GM23338 (cell line): ENCODE measurements at regions not wholly inside any gene's neighbourhood (a gene's known extent, or its start where the extent isn't known, plus 50 kb on each side); places are given as distances from the start of the nearest gene placed in this dataset.

Experiments used
- ATAC-seq: fragments of 200-7000 bp; cut with Tn5 transposase; 3 replicates; pipeline ENCODE4 v1.9.1; 2020
- DNase-seq: peaks from one replicate; pipeline ENCODE4 v3.0.0-alpha.2; 2015; ENCODE audit warnings: low spot score
- H2AFZ ChIP-seq: fragments of 200-600 bp; sonication (generic); 2 replicates; pipeline ENCODE4 v1.8.0; 2016; ENCODE audit warnings: antibody characterized with exemption, mild to moderate bottlenecking, moderate library complexity
- H3F3A ChIP-seq: fragments of 200-600 bp; sonication (generic); replicated peaks from 2 replicates; pipeline ENCODE4 v1.8.0; 2017; ENCODE audit warnings: antibody characterized with exemption, mixed run types, low read depth
- H3K27ac ChIP-seq: fragments of 200-600 bp; sonication (generic); 2 replicates; pipeline ENCODE4 v1.6.1; 2016; ENCODE audit warnings: low read depth
- H3K27me3 ChIP-seq: fragments of 200-600 bp; sonication (generic); 2 replicates; pipeline ENCODE4 v1.8.0; 2016; ENCODE audit warnings: mild to moderate bottlenecking, mixed run types, moderate library complexity; ENCODE audit not compliant: insufficient read depth
- H3K36me3 ChIP-seq: fragments of 200-600 bp; sonication (generic); 2 replicates; pipeline ENCODE4 v1.8.0; 2016; ENCODE audit warnings: mild to moderate bottlenecking; ENCODE audit not compliant: insufficient read depth
- H3K4me1 ChIP-seq: fragments of 200-600 bp; sonication (generic); 2 replicates; pipeline ENCODE4 v1.8.0; 2016; ENCODE audit warnings: mild to moderate bottlenecking, moderate library complexity; ENCODE audit not compliant: insufficient read depth
- H3K4me2 ChIP-seq: fragments of 200-600 bp; sonication (generic); 2 replicates; pipeline ENCODE4 v1.7.1; 2017; ENCODE audit warnings: mixed run types
- H3K4me3 ChIP-seq: fragments of 200-600 bp; sonication (generic); 2 replicates; pipeline ENCODE4 v1.6.1; 2016; ENCODE audit warnings: mixed run types
- H3K79me2 ChIP-seq: fragments of 200-600 bp; sonication (generic); replicated peaks from 2 replicates; pipeline ENCODE4 v1.8.0; 2017; ENCODE audit warnings: mild to moderate bottlenecking; ENCODE audit not compliant: insufficient read depth
- H3K9me2 ChIP-seq: fragments of 200-600 bp; sonication (generic); 2 replicates; pipeline ENCODE4 v1.8.0; 2017; ENCODE audit not compliant: insufficient read depth
- H4K20me1 ChIP-seq: fragments of 200-600 bp; sonication (generic); replicated peaks from 2 replicates; pipeline ENCODE4 v1.8.0; 2017; ENCODE audit warnings: mild to moderate bottlenecking; ENCODE audit not compliant: insufficient read depth
- H3K27ac Mint-ChIP-seq: 2 replicates; pipeline ENCODE4 v1.8.0; 2020; ENCODE audit warnings: inconsistent platforms, mild to moderate bottlenecking, moderate library complexity, mixed read lengths
- H3K27me3 Mint-ChIP-seq: 3 replicates; pipeline ENCODE4 v1.8.0; 2022; ENCODE audit warnings: low read depth, mild to moderate bottlenecking, moderate library complexity, mixed read lengths, inconsistent platforms; ENCODE audit not compliant: insufficient read depth, poor library complexity
- H3K36me3 Mint-ChIP-seq: 3 replicates; pipeline ENCODE4 v1.8.0; 2021; ENCODE audit warnings: low read depth, mild to moderate bottlenecking, inconsistent platforms, moderate library complexity, mixed read lengths
- H3K4me1 Mint-ChIP-seq: 3 replicates; pipeline ENCODE4 v1.8.0; 2020; ENCODE audit warnings: mild to moderate bottlenecking, inconsistent platforms, mixed read lengths
- H3K4me3 Mint-ChIP-seq: 3 replicates; pipeline ENCODE4 v1.8.0; 2021; ENCODE audit warnings: moderate library complexity, mild to moderate bottlenecking, inconsistent platforms, mixed read lengths
- H3K9me3 Mint-ChIP-seq: 3 replicates; pipeline ENCODE4 v1.8.0; 2020; ENCODE audit warnings: moderate library complexity, mild to moderate bottlenecking, inconsistent platforms, mixed read lengths
- CREB1 ChIP-seq: fragments of 250-450 bp; sonication (Bioruptor Pico); IDR thresholded peaks from 2 replicates; pipeline ENCODE4 v1.5.0; 2020; ENCODE audit warnings: low read depth, mild to moderate bottlenecking, moderate library complexity
- ETS1 ChIP-seq: IDR thresholded peaks from 2 replicates; pipeline ENCODE4 v1.6.1; 2016; ENCODE audit warnings: antibody characterized with exemption
- EZH2 ChIP-seq: fragments of 200-600 bp; sonication (generic); IDR thresholded peaks from one replicate; pipeline ENCODE4 v1.8.0; 2017; ENCODE audit warnings: antibody characterized with exemption, mild to moderate bottlenecking, low read depth; ENCODE audit not compliant: unreplicated experiment
- EZH2phosphoT487 ChIP-seq: fragments of 200-600 bp; sonication (generic); IDR thresholded peaks from one replicate; pipeline ENCODE4 v1.8.1; 2018; ENCODE audit warnings: antibody characterized with exemption; ENCODE audit not compliant: unreplicated experiment
- NANOG ChIP-seq: IDR thresholded peaks from 2 replicates; pipeline ENCODE4 v1.6.1; 2016; ENCODE audit warnings: antibody characterized with exemption, borderline replicate concordance
- POLR2AphosphoS5 ChIP-seq: IDR thresholded peaks from 2 replicates; pipeline ENCODE4 v1.6.1; 2016; ENCODE audit warnings: antibody characterized with exemption, low read depth

- TF ChIP-seq ETS1 = no peak
These were observed 214.2 kb upstream of the ZBED5 start (continued) for GRCh38 chr11:11072067-11072466.

GRCh38 chr11:11071486-11071885, 213.6 kb upstream of the ZBED5 start:
- Mint-ChIP-seq H3K4me3 (no peak overlapping the region), H3K4me1 (peaks cover 38% of the 10 kb centered on the region), H3K27me3 (peaks cover 2% of the 10 kb centered on the region), H3K9me3 (no peaks in the 10 kb centered on the region), H3K27ac (0 out of 2 replicates have a peak overlapping the region, but pooled peaks have one; percentile 24), H3K36me3 (no peaks in the 10 kb centered on the region)
- 0 out of 2 replicates have a peak, but pooled peaks cover 4% of the 10 kb centered on the region for H3K9me2 ChIP-seq
- H4K20me1 ChIP-seq = no peaks in the 10 kb centered on the region
- TF ChIP-seq EZH2 (no peak), POLR2AphosphoS5 (no peak), NANOG (no peak), CREB1 (CRISPR knock-in tag) (no peak)
- H2AFZ ChIP-seq = 0 out of 2 replicates have a peak overlapping the region, but pooled peaks have one; percentile 18
- H3F3A ChIP-seq = no peaks in the 10 kb centered on the region
- no peak for ATAC-seq
- H3K79me2 ChIP-seq = no peaks in the 10 kb centered on the region
- no peaks in the 10 kb centered on the region for H3K36me3 ChIP-seq
- DNase-seq = no peak
- no peak overlapping the region for H3K4me3 ChIP-seq
- H3K4me1 ChIP-seq = peaks cover 11% of the 10 kb centered on the region
- H3K27me3 ChIP-seq = no peaks in the 10 kb centered on the region
- H3K4me2 ChIP-seq = peak overlapping the region; percentile 58; the same call in 1 of the 2 replicates
- H3K27ac ChIP-seq = peak overlapping the region; percentile 78; the same call in 1 of the 2 replicates

GRCh38 chr11:11070976-11071375, 213.1 kb upstream of the ZBED5 start:
- ATAC-seq (no peak), DNase-seq (no peak)
- Histone ChIP-seq H3K4me3 (no peak overlapping the region), H3F3A (no peaks in the 10 kb centered on the region), H3K36me3 (no peaks in the 10 kb centered on the region), H3K27me3 (no peaks in the 10 kb centered on the region), H2AFZ (no peak overlapping the region), H3K27ac (no peak overlapping the region), H3K9me2 (0 out of 2 replicates have a peak, but pooled peaks cover 4% of the 10 kb centered on the region), H4K20me1 (no peaks in the 10 kb centered on the region), H3K79me2 (no peaks in the 10 kb centered on the region), H3K4me1 (peaks cover 12% of the 10 kb centered on the region), H3K4me2 (no peak overlapping the region)
- TF ChIP-seq EZH2phosphoT487 = no peak
- H3K27me3 Mint-ChIP-seq = peaks cover 3% of the 10 kb centered on the region
- no peak overlapping the region for H3K27ac Mint-ChIP-seq
- H3K9me3 Mint-ChIP-seq = no peaks in the 10 kb centered on the region
- no peaks in the 10 kb centered on the region for H3K36me3 Mint-ChIP-seq
- H3K4me1 Mint-ChIP-seq = peaks cover 35% of the 10 kb centered on the region
- H3K4me3 Mint-ChIP-seq = no peak overlapping the region
